ENCODE measurements at regions not wholly inside any gene's neighbourhood (a gene's known extent, or its start where the extent isn't known, plus 50 kb on each side); places are given as distances from the start of the nearest gene placed in this dataset.
"Not testable (repeated sequence)": the region's sequence is repeated elsewhere in the genome, so short reads cannot be mapped to it uniquely, and the experiment has no call there.

- no peak for DNase-seq (ENCODE audit: low read depth)
- H3K4me3 ChIP-seq (ENCODE audit: control insufficient read depth, low read depth, low read length): no peak overlapping the region
- no peak for TF ChIP-seq CTCF (IDR thresholded peaks at IDR 0.05; ENCODE audit: control insufficient read depth, insufficient read depth, low read depth, low read length, missing control alignments)
Measured at GRCh38 chr7:131816391-131817007, 260.1 kb upstream of the PODXL start.

GRCh38 chr7:131808736-131809135, 252.3 kb upstream of the PODXL start:
- H3K4me3 ChIP-seq (ENCODE audit: control insufficient read depth, low read depth, low read length): no peak overlapping the region

GRCh38 chr7:131808156-131808555, 251.7 kb upstream of the PODXL start:
- H3K4me3 ChIP-seq (ENCODE audit: control insufficient read depth, low read depth, low read length); DNase-seq (ENCODE audit: low read depth): not testable (repeated sequence)

More at GRCh38 chr7:131808736-131809135, 252.3 kb upstream of the PODXL start:
- DNase-seq (ENCODE audit: low read depth): no peak
- no peak for TF ChIP-seq CTCF (IDR thresholded peaks at IDR 0.05; ENCODE audit: control insufficient read depth, insufficient read depth, low read depth, low read length, missing control alignments)

GRCh38 chr7:131803816-131804215, 247.4 kb upstream of the PODXL start:
- no peak for DNase-seq (ENCODE audit: low read depth)
- no peak for TF ChIP-seq CTCF (IDR thresholded peaks at IDR 0.05; ENCODE audit: control insufficient read depth, insufficient read depth, low read depth, low read length, missing control alignments)
- no peak overlapping the region for H3K4me3 ChIP-seq (ENCODE audit: control insufficient read depth, low read depth, low read length)

GRCh38 chr7:131802195-131802864, 245.9 kb upstream of the PODXL start:
- DNase-seq (ENCODE audit: low read depth): no peak
- no peak for TF ChIP-seq CTCF (IDR thresholded peaks at IDR 0.05; ENCODE audit: control insufficient read depth, insufficient read depth, low read depth, low read length, missing control alignments)
- no peak overlapping the region for H3K4me3 ChIP-seq (ENCODE audit: control insufficient read depth, low read depth, low read length)

GRCh38 chr7:131800531-131800930, 244.1 kb upstream of the PODXL start:
- no peak for TF ChIP-seq CTCF (IDR thresholded peaks at IDR 0.05; ENCODE audit: control insufficient read depth, insufficient read depth, low read depth, low read length, missing control alignments)
- H3K4me3 ChIP-seq (ENCODE audit: control insufficient read depth, low read depth, low read length): no peak overlapping the region
- no peak for DNase-seq (ENCODE audit: low read depth)

- H3K4me3 ChIP-seq (ENCODE audit: control insufficient read depth, low read depth, low read length): no peak overlapping the region
- TF ChIP-seq CTCF (IDR thresholded peaks at IDR 0.05; ENCODE audit: control insufficient read depth, insufficient read depth, low read depth, low read length, missing control alignments): no peak
- no peak for DNase-seq (ENCODE audit: low read depth)
Measured at GRCh38 chr7:131800008-131800407, 243.6 kb upstream of the PODXL start.

Data from AG09309 (cell line).